ENCODE measurements at regions not wholly inside any gene's neighbourhood (a gene's known extent, or its start where the extent isn't known, plus 50 kb on each side); places are given as distances from the start of the nearest gene placed in this dataset.
A peak's percentile ranks its signal among the peaks of the same experiment; 100 is the strongest.

DNA sequence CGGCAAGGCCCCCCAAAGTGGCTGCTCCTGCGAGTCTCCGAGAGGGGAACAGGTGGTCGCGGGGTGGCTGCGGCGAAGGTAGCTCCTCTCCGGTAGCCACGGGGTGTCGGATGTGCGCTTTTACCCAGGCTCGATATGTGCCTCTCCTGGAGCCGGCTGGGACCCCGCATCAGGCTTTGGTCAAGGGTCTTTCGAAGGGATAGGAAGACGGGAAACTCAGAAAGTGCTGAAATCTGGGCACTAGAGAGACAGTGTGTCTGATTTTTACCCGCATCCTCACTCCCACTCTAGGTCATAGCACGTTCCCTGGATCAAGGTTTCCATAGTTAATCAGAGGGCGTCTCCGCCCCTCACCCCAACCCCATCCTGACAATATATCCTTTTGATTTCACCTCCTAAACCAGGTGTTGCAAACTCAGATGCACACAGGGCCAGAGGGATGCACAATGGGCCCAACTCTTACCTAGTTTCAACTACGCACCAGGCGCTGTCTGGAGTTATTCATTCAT, 156.9 kb downstream of the PTPN11 start:
- no peak overlapping the region for H3K27ac ChIP-seq
- Mint-ChIP-seq H3K36me3 (no peaks in the 10 kb centered on the region), H3K9me3 (peaks cover 2% of the 10 kb centered on the region), H3K27ac (peak overlapping the region; percentile 42), H3K4me1 (peaks cover 25% of the 10 kb centered on the region), H3K27me3 (ENCODE audit: insufficient read depth, low read depth) (peaks cover 33% of the 10 kb centered on the region), H3K4me3 (peak overlapping the region; percentile 58)
- no peak overlapping the region for H3K9ac ChIP-seq
- H3K79me2 ChIP-seq (ENCODE audit: low read depth): no peaks in the 10 kb centered on the region
- peaks cover 96% of the 10 kb centered on the region for H3K27me3 ChIP-seq
- H3K4me3 ChIP-seq: peak overlapping the region; percentile 46
- TF ChIP-seq EZH2 (IDR thresholded peaks at IDR 0.05) (peak; percentile 47), EZH2phosphoT487 (IDR thresholded peaks at IDR 0.05) (no peak)
- TF ChIP-seq, protein P1, sequence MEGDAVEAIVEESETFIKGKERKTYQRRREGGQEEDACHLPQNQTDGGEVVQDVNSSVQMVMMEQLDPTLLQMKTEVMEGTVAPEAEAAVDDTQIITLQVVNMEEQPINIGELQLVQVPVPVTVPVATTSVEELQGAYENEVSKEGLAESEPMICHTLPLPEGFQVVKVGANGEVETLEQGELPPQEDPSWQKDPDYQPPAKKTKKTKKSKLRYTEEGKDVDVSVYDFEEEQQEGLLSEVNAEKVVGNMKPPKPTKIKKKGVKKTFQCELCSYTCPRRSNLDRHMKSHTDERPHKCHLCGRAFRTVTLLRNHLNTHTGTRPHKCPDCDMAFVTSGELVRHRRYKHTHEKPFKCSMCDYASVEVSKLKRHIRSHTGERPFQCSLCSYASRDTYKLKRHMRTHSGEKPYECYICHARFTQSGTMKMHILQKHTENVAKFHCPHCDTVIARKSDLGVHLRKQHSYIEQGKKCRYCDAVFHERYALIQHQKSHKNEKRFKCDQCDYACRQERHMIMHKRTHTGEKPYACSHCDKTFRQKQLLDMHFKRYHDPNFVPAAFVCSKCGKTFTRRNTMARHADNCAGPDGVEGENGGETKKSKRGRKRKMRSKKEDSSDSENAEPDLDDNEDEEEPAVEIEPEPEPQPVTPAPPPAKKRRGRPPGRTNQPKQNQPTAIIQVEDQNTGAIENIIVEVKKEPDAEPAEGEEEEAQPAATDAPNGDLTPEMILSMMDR (IDR thresholded peaks at IDR 0.05): no peak
- no peak for DNase-seq (ENCODE audit: low spot score)
- peaks cover 10% of the 10 kb centered on the region for H4K20me1 ChIP-seq (ENCODE audit: low read depth)
- no peaks in the 10 kb centered on the region for H3K36me3 ChIP-seq
- peaks cover 10% of the 10 kb centered on the region for H3K4me1 ChIP-seq
- H3K4me2 ChIP-seq: peak overlapping the region; percentile 76
- no peak overlapping the region for H2AFZ ChIP-seq (replicated peaks)
- no peaks in the 10 kb centered on the region for H3K9me3 ChIP-seq (ENCODE audit: low read depth)
- peaks cover 19% of the 10 kb centered on the region for H3F3A ChIP-seq (ENCODE audit: low read depth)

DNA sequence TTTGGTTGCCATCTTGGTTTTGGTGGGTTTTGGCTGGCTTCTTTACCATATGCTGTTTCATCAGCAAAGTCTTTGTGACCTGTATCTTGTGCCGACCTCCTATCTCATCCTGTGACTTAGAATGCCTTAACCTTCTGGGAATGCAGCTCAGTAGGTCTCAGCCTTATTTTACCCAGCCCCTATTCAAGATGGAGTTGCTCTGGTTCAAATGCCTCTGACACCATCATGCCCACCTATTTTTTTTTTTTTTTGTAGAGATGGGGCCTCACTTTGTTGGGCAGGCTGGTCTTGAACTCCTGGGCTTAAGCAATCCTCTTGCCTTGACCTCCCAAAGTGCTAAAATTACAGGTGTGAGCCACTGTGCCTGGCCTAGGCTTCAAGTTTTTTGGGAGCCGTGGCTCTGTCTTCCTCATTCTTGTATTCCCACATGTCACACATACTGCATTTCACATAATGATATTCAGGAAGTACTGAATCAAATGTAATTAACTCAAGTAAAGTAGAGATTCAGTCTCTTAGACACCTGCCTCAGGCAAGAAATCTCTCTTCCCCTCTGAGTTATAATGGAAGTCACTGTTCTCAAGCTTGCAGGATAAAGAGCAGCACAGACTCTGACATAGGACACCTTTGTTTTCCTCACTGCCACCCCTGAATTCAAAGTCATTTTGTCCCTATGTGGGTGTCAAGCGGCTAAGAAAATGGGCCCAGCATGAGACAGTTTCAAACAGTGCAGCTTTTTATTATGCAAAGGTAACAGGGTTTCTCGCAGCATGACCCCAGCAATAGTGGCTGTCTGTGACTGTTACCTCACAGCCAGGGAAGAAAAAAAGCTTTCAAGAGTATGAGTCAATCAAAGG, 159.0 kb downstream of the PTPN11 start:
- Histone ChIP-seq H4K20me1 (ENCODE audit: low read depth) (peaks cover 10% of the 10 kb centered on the region), H3K27me3 (peaks cover 99% of the 10 kb centered on the region), H3K27ac (no peak overlapping the region), H3F3A (ENCODE audit: low read depth) (peaks cover 19% of the 10 kb centered on the region), H3K9ac (no peak overlapping the region), H3K79me2 (ENCODE audit: low read depth) (no peaks in the 10 kb centered on the region), H3K4me3 (no peak overlapping the region), H3K4me2 (peak overlapping the region; percentile 56), H2AFZ (replicated peaks) (no peak overlapping the region), H3K4me1 (peaks cover 10% of the 10 kb centered on the region), H3K36me3 (no peaks in the 10 kb centered on the region), H3K9me3 (ENCODE audit: low read depth) (no peaks in the 10 kb centered on the region)
- H3K27ac Mint-ChIP-seq: no peak overlapping the region
- peaks cover 25% of the 10 kb centered on the region for H3K4me1 Mint-ChIP-seq
- peaks cover 31% of the 10 kb centered on the region for H3K27me3 Mint-ChIP-seq (ENCODE audit: insufficient read depth, low read depth)
- TF ChIP-seq EZH2phosphoT487 (IDR thresholded peaks at IDR 0.05) (peak; percentile 29), EZH2 (IDR thresholded peaks at IDR 0.05) (no peak)
- TF ChIP-seq, protein P1 (IDR thresholded peaks at IDR 0.05): no peak
- DNase-seq (ENCODE audit: low spot score): peak; percentile 54
- no peak overlapping the region for H3K4me3 Mint-ChIP-seq
- no peaks in the 10 kb centered on the region for H3K36me3 Mint-ChIP-seq
- H3K9me3 Mint-ChIP-seq: peaks cover 2% of the 10 kb centered on the region

DNA sequence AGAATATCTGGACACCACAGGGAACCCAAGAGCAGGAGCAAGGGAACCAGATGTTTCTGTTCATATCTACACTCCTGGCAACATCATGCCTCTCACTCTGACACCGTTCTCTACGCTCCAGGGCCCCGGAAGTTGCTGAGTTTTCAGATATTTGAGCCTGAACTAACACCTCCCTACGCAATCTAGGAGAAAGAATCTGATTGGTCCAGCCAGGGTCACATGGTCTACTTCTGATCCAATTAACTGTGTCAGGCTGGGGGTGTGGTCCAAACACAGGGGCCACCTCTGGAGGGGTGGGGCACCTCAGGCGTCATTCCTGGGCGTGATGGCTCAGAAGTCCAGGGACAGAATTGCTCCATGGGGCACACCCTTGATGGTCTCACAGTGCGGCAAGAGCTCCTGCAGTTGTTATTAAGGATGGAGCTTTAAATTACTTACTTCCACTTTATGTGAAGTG, 165.5 kb downstream of the PTPN11 start:
- peak; percentile 18 for DNase-seq (ENCODE audit: low spot score)
- Histone ChIP-seq H3K4me1 (no peaks in the 10 kb centered on the region), H4K20me1 (ENCODE audit: low read depth) (no peaks in the 10 kb centered on the region), H3K9ac (no peak overlapping the region), H3K79me2 (ENCODE audit: low read depth) (no peaks in the 10 kb centered on the region), H3K4me3 (no peak overlapping the region), H2AFZ (replicated peaks) (no peak overlapping the region), H3F3A (ENCODE audit: low read depth) (no peaks in the 10 kb centered on the region), H3K4me2 (no peak overlapping the region), H3K27me3 (peaks cover 97% of the 10 kb centered on the region), H3K36me3 (no peaks in the 10 kb centered on the region), H3K27ac (no peak overlapping the region), H3K9me3 (ENCODE audit: low read depth) (no peaks in the 10 kb centered on the region)
- Mint-ChIP-seq H3K36me3 (no peaks in the 10 kb centered on the region), H3K4me3 (no peak overlapping the region), H3K4me1 (peaks cover 4% of the 10 kb centered on the region), H3K27me3 (ENCODE audit: insufficient read depth, low read depth) (peaks cover 11% of the 10 kb centered on the region), H3K27ac (peak overlapping the region; percentile 41), H3K9me3 (no peaks in the 10 kb centered on the region)
- TF ChIP-seq, protein P1 (IDR thresholded peaks at IDR 0.05): no peak
- TF ChIP-seq EZH2phosphoT487 (IDR thresholded peaks at IDR 0.05) (no peak), EZH2 (IDR thresholded peaks at IDR 0.05) (no peak)

Measured in neural progenitor cell (in vitro differentiated cells).